Kidney epithelial cell (primary cell): ENCODE measurements at regions not wholly inside any gene's neighbourhood (a gene's known extent, or its start where the extent isn't known, plus 50 kb on each side); places are given as distances from the start of the nearest gene placed in this dataset.

Source experiments
- DNase-seq: peaks from one replicate; pipeline ENCODE4 v3.0.0-alpha.2; 2010; ENCODE audit warnings: low read depth
- H3K27me3 ChIP-seq: 2 replicates; pipeline ENCODE4 v1.6.0; 2011; ENCODE audit warnings: low read length; ENCODE audit not compliant: control insufficient read depth, insufficient read depth
- H3K36me3 ChIP-seq: 2 replicates; pipeline ENCODE4 v1.5.1; 2011; ENCODE audit warnings: low read length; ENCODE audit not compliant: control insufficient read depth, insufficient read depth
- H3K4me3 ChIP-seq: 2 replicates; pipeline ENCODE4 v1.5.1; 2011; ENCODE audit warnings: low read depth, mild to moderate bottlenecking, control low read depth, low read length
- TF ChIP-seq, protein P1 (sequence below): IDR thresholded peaks from 2 replicates; pipeline ENCODE4 v1.5.1; 2011; ENCODE audit warnings: mild to moderate bottlenecking, moderate library complexity, low read length, control low read depth, inconsistent platforms; ENCODE audit not compliant: insufficient read depth, poor library complexity, severe bottlenecking

DNA sequence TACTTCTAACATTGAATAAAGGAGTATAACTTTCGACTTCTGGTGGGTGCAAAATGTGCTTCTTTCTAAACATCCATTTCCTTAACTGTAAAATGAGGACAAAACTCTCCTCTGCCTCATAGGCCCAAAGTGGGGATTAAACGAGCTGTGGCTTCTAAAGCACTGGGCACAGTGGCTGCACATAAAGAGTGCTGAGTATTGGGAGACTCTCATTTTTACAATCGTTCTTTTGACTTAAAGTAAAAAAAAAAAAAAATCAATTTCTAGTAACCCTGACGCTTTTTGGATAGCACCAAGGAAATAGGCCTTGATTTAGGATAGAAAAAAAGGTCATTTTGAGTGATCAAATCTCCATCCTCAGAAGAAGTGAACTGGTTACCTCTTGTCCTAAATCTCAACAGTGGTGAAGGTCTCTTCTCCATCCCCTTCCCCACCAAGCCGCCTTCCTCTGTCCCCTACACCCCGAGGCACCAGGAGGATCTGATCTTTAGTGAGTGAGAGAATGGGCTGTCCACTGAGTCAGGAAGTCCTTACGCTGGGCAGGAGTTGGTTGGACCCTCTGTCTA is 161.6 kb downstream of the DDX1 start:
- DNase-seq = no peak
- H3K27me3 ChIP-seq = no peaks in the 10 kb centered on the region
- TF ChIP-seq, protein P1, sequence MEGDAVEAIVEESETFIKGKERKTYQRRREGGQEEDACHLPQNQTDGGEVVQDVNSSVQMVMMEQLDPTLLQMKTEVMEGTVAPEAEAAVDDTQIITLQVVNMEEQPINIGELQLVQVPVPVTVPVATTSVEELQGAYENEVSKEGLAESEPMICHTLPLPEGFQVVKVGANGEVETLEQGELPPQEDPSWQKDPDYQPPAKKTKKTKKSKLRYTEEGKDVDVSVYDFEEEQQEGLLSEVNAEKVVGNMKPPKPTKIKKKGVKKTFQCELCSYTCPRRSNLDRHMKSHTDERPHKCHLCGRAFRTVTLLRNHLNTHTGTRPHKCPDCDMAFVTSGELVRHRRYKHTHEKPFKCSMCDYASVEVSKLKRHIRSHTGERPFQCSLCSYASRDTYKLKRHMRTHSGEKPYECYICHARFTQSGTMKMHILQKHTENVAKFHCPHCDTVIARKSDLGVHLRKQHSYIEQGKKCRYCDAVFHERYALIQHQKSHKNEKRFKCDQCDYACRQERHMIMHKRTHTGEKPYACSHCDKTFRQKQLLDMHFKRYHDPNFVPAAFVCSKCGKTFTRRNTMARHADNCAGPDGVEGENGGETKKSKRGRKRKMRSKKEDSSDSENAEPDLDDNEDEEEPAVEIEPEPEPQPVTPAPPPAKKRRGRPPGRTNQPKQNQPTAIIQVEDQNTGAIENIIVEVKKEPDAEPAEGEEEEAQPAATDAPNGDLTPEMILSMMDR = no peak
- H3K4me3 ChIP-seq = no peak overlapping the region
- no peaks in the 10 kb centered on the region for H3K36me3 ChIP-seq

DNA sequence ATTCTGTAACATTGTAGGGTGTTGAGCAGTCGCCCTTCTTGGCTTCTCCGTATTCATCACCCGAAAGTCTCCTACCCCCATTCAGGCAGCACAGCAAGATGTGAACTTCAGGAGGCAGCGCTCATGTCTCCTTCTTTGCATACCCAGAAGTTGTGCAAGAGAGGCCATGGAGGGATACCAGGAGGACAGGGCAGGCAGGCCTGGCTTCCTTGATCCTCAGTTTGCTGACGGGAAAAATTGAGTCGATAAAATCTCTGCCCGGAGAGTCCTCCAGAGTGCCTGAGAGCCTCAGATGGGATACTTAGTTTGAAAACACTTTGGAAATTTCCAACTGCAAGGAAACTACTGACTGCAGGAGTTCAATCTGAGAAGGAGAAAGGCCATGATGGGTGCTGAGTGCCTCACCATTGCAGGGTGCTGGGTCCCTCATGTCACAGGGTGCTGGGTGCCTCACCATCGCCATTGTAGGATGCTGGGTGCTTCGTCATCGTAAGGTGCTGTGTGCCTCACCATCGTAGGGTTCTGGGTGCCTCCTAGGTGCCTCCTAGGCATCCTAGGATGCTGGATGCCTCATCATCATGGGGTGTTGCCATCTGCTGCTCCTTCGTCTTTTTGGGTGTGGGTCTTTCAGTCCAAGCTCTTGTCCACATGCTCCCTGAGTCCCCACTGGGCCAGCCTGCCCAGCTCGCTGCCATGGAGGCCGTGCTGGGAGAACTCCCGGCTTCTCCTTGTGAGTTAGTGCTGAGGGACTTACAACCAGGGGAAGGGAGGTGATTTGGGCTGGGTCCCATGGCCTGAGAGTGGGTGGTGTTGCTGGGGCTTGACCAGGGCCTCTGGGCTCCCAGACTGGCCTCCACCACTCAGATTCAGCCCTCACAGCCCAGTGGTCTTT is 162.4 kb downstream of the DDX1 start:
- no peaks in the 10 kb centered on the region for H3K36me3 ChIP-seq
- TF ChIP-seq, protein P1 = no peak
- DNase-seq = no peak
- H3K27me3 ChIP-seq = no peaks in the 10 kb centered on the region
- no peak overlapping the region for H3K4me3 ChIP-seq

DNA sequence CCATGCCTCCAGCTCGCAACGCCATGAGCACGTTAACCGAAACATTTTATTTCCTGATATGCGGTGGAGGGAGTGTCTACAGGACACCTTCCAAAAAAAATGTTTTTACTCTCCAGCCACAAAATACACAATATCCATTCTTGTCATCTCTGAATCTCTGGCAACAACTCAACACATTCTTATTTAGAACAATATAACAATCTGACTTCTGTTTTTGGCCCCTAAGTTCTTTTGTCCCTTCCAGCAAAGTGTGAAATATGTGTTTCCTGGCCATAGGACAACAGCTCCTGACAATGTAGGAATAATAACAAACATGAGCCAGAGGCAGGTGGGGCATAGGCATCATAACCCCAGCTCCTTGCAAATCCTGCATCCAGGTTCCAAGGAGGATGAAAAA is 163.0 kb downstream of the DDX1 start:
- Histone ChIP-seq H3K4me3 (no peak overlapping the region), H3K27me3 (no peaks in the 10 kb centered on the region), H3K36me3 (no peaks in the 10 kb centered on the region)
- no peak for DNase-seq
- TF ChIP-seq, protein P1 = no peak

- Histone ChIP-seq H3K36me3 (no peaks in the 10 kb centered on the region), H3K4me3 (no peak overlapping the region), H3K27me3 (no peaks in the 10 kb centered on the region)
- TF ChIP-seq, protein P1 = no peak
- DNase-seq = no peak
Measured at GRCh38 chr2:15755528-15755927, 163.9 kb downstream of the DDX1 start.

DNA sequence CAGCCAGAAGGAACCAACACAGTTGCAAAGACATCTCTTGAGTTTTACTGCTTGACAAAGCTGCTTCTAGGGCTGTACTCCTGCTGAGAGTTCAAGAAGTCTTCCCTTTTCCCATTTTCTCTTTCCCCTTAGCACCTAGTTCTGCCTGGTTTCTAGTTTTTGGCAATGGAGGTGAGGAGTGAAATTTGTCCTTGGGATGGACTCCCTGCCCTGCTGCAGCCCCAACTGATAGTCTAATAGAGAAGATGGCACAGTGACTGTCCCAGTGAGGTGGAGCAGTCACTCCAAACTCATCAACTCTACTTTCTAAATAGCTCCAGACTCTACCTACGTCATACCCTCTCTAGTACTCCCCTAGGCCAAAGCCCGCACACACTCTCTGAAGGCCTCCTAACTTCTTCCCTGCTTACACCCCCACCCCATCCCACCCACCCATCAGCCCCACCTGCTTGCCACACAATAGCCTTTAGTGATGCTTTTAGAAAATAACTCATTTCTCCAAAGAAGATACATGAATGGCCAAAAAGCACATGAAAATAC is 164.4 kb downstream of the DDX1 start:
- no peaks in the 10 kb centered on the region for H3K36me3 ChIP-seq
- TF ChIP-seq, protein P1 = no peak
- H3K4me3 ChIP-seq = no peak overlapping the region
- no peak for DNase-seq
- H3K27me3 ChIP-seq = no peaks in the 10 kb centered on the region
